RWPE2 (cell line): ENCODE measurements at regions not wholly inside any gene's neighbourhood (a gene's known extent, or its start where the extent isn't known, plus 50 kb on each side); places are given as distances from the start of the nearest gene placed in this dataset.
A peak's percentile ranks its signal among the peaks of the same experiment; 100 is the strongest.

Experiments used
- ATAC-seq: fragments of 200-7000 bp; cut with Tn5 transposase; 3 replicates; pipeline ENCODE4 v1.9.1; 2021; ENCODE audit warnings: low read depth
- DNase-seq: peaks from one replicate; pipeline ENCODE4 v3.0.0-alpha.2; 2020; ENCODE audit warnings: low spot score
- H3K27ac ChIP-seq: fragments of 450-650 bp; 2 replicates; pipeline ENCODE4 v1.5.1; 2017; ENCODE audit warnings: mild to moderate bottlenecking; ENCODE audit not compliant: poor library complexity, severe bottlenecking
- H3K27me3 ChIP-seq: fragments of 250-450 bp; sonication (Bioruptor Pico); 2 replicates; pipeline ENCODE4 v1.5.1; 2021; ENCODE audit warnings: mild to moderate bottlenecking, moderate library complexity; ENCODE audit not compliant: insufficient read depth, poor library complexity, severe bottlenecking
- H3K36me3 ChIP-seq: fragments of 250-450 bp; sonication (Bioruptor Pico); 2 replicates; pipeline ENCODE4 v1.5.1; 2020; ENCODE audit warnings: low read depth, mild to moderate bottlenecking, moderate library complexity
- H3K4me1 ChIP-seq: fragments of 250-450 bp; sonication (Bioruptor Pico); 2 replicates; pipeline ENCODE4 v1.5.1; 2021; ENCODE audit warnings: mild to moderate bottlenecking, moderate library complexity; ENCODE audit not compliant: insufficient read depth, poor library complexity, severe bottlenecking
- H3K4me3 ChIP-seq: fragments of 250-450 bp; sonication (Bioruptor Pico); 2 replicates; pipeline ENCODE4 v1.5.1; 2021; ENCODE audit warnings: mild to moderate bottlenecking, moderate library complexity; ENCODE audit not compliant: severe bottlenecking
- H3K9me3 ChIP-seq: fragments of 250-450 bp; sonication (Bioruptor Pico); 2 replicates; pipeline ENCODE4 v1.5.1; 2021; ENCODE audit warnings: mild to moderate bottlenecking, moderate library complexity; ENCODE audit not compliant: severe bottlenecking
- TF ChIP-seq, protein P1 (sequence below): fragments of 450-650 bp; IDR thresholded peaks from one replicate; pipeline ENCODE4 v1.5.1; 2017; ENCODE audit warnings: mild to moderate bottlenecking, moderate library complexity; ENCODE audit not compliant: poor library complexity, severe bottlenecking

GRCh38 chr5:114255260-114255659 is 106.6 kb upstream of the KCNN2 start:
- ATAC-seq (no peak), DNase-seq (no peak)
- Histone ChIP-seq H3K9me3 (no peaks in the 10 kb centered on the region), H3K4me1 (no peaks in the 10 kb centered on the region), H3K27me3 (no peaks in the 10 kb centered on the region), H3K36me3 (no peaks in the 10 kb centered on the region), H3K27ac (no peak overlapping the region), H3K4me3 (no peak overlapping the region)
- TF ChIP-seq, protein P1, sequence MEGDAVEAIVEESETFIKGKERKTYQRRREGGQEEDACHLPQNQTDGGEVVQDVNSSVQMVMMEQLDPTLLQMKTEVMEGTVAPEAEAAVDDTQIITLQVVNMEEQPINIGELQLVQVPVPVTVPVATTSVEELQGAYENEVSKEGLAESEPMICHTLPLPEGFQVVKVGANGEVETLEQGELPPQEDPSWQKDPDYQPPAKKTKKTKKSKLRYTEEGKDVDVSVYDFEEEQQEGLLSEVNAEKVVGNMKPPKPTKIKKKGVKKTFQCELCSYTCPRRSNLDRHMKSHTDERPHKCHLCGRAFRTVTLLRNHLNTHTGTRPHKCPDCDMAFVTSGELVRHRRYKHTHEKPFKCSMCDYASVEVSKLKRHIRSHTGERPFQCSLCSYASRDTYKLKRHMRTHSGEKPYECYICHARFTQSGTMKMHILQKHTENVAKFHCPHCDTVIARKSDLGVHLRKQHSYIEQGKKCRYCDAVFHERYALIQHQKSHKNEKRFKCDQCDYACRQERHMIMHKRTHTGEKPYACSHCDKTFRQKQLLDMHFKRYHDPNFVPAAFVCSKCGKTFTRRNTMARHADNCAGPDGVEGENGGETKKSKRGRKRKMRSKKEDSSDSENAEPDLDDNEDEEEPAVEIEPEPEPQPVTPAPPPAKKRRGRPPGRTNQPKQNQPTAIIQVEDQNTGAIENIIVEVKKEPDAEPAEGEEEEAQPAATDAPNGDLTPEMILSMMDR, result no peak

DNA sequence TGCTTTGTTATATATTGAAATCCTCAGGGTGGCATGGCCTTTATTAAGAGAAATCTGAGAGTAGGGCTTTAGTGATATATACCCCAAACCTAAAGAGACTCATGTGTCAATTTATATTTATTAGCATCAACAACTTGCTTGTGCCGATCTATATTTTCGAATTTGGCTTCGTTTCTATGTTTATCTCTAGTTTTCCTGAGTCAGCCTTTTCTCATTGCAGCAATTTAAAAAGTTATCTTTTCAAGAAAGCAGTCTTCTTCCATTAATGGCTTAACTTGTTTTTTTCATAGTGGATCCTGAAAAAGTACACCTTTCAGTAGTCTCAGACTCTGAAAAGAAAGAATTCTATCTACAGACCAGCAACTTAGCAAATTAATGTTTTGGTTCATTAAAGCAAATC is 99.9 kb upstream of the KCNN2 start:
- Histone ChIP-seq H3K4me1 (no peaks in the 10 kb centered on the region), H3K36me3 (no peaks in the 10 kb centered on the region), H3K4me3 (no peak overlapping the region), H3K9me3 (no peaks in the 10 kb centered on the region), H3K27me3 (peaks cover 12% of the 10 kb centered on the region), H3K27ac (no peak overlapping the region)
- TF ChIP-seq, protein P1, result no peak
- DNase-seq (no peak), ATAC-seq (no peak)

DNA sequence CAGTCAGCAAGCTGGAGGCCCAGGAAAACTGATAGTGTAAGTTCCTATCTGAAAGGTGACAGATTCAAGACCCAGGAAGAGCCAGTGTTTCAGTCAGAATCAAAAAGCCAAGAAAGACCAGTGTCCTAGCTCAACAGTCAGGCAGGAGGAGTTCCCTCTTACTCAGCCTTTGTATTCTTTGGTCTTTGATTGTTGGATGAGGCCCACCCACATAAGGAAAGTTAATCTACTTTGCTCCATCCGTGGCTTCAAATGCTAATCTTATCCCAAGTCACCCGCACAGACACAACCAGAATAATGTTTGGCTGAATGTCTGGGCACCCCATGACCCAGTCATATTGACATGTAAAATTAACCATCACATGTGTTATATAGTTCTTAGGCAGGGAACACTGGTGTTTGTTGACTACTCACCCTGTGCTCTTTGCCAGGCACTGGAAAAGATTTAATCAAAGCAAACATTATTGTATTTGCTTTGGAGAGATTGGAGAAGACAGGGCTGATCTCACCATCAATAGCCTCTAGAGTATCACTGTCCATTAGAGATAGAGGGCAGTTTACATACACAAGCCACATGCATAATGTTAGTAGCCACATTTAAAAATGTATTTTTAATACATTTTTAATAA is 96.3 kb upstream of the KCNN2 start:
- no peaks in the 10 kb centered on the region for H3K4me1 ChIP-seq
- ATAC-seq (no peak), DNase-seq (no peak)
- no peaks in the 10 kb centered on the region for H3K36me3 ChIP-seq
- H3K4me3 ChIP-seq, result no peak overlapping the region
- no peaks in the 10 kb centered on the region for H3K9me3 ChIP-seq
- H3K27ac ChIP-seq, result no peak overlapping the region
- TF ChIP-seq, protein P1, result no peak
- peaks cover 14% of the 10 kb centered on the region for H3K27me3 ChIP-seq

DNA sequence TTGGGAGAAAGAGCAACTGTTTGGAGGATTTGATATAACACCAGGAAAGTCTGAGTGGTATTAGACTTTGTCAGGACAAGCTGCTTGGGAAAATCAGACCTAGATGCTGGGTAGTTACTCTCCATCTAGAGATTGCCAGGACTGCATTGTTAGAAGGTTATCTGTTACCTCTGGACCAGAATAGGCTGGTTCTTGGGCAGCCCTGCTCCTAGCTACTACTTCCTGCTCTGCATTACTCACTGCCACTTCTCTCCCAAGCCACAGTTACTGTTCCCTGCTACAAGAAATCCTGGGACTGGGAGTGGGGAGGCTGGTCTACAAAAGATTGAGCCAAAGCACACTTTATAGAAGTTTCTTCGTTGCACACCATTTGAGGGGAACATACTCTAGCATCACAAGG is 95.5 kb upstream of the KCNN2 start:
- Histone ChIP-seq H3K4me1 (no peaks in the 10 kb centered on the region), H3K4me3 (no peak overlapping the region), H3K36me3 (no peaks in the 10 kb centered on the region), H3K9me3 (no peaks in the 10 kb centered on the region), H3K27ac (no peak overlapping the region), H3K27me3 (peaks cover 20% of the 10 kb centered on the region)
- DNase-seq, result no peak
- TF ChIP-seq, protein P1, result no peak
- ATAC-seq, result peak; percentile 36; the same call in 1 of the 3 replicates

- Histone ChIP-seq H3K27me3 (peaks cover 21% of the 10 kb centered on the region), H3K36me3 (no peaks in the 10 kb centered on the region), H3K4me3 (no peak overlapping the region), H3K27ac (no peak overlapping the region), H3K4me1 (no peaks in the 10 kb centered on the region), H3K9me3 (no peaks in the 10 kb centered on the region)
- TF ChIP-seq, protein P1, result no peak
- DNase-seq (no peak), ATAC-seq (no peak)
These were observed 65.7 kb upstream of the KCNN2 start for GRCh38 chr5:114296191-114296590.
